K562 (cell line): ENCODE measurements at regions not wholly inside any gene's neighbourhood (a gene's known extent, or its start where the extent isn't known, plus 50 kb on each side); places are given as distances from the start of the nearest gene placed in this dataset.

Source experiments
- BRD4 ChIP-seq: fragments of 200-600 bp; sonication (generic); IDR thresholded peaks from 2 replicates; pipeline ENCODE4 v1.6.1; 2017; ENCODE audit warnings: inconsistent platforms
- CBFA2T3 ChIP-seq: fragments of 450-650 bp; IDR thresholded peaks from 2 replicates; pipeline ENCODE4 v1.6.1; 2017
- CTCF ChIP-seq, 3 experiments: IDR thresholded peaks in 2 of 3; conservative IDR thresholded peaks in 1 of 3; 2 replicates each; pipeline ENCODE4 v1.5.1; 2011 to 2012; ENCODE audit warnings: low read length in 3 of 3, mild to moderate bottlenecking in 3 of 3, control low read depth in 2 of 3, improper control_type of control experiment in 1 of 3, inconsistent platforms in 1 of 3, low read depth in 1 of 3, mixed read lengths in 1 of 3, moderate library complexity in 1 of 3; ENCODE audit not compliant: insufficient read depth in 2 of 3
- FOXM1 ChIP-seq, 2 experiments: fragments of 450-650 bp in 1 of 2; sonication (generic) in 1 of 2; formaldehyde crosslinking in 1 of 2; IDR thresholded peaks; 2 replicates each; pipeline versions ENCODE4 v1.6.1 to v1.9.0; 2017 to 2022; ENCODE audit warnings: low read depth in 2 of 2, mild to moderate bottlenecking in 2 of 2, missing genetic modification reagents in 1 of 2, moderate library complexity in 1 of 2
- GATAD2A ChIP-seq: fragments of 450-650 bp; IDR thresholded peaks from 2 replicates; pipeline ENCODE4 v1.6.1; 2017
- HLTF ChIP-seq: fragments of 450-650 bp; IDR thresholded peaks from 2 replicates; pipeline ENCODE4 v1.6.1; 2016
- JUNB ChIP-seq: fragments of 450-650 bp; formaldehyde crosslinking; conservative IDR thresholded peaks from 2 replicates; pipeline ENCODE4 v1.4.0; 2020; ENCODE audit warnings: mild to moderate bottlenecking
- NR0B1 ChIP-seq: fragments of 450-650 bp; IDR thresholded peaks from one replicate; pipeline ENCODE4 v1.6.1; 2018; ENCODE audit warnings: mild to moderate bottlenecking, moderate library complexity; ENCODE audit not compliant: partially characterized antibody
- PHF20 ChIP-seq: fragments of 450-650 bp; IDR thresholded peaks from 2 replicates; pipeline ENCODE4 v1.6.1; 2018; ENCODE audit not compliant: partially characterized antibody
- SLC30A9 ChIP-seq: fragments of 250-450 bp; sonication (Bioruptor Pico); IDR thresholded peaks from 2 replicates; pipeline ENCODE4 v1.8.0; 2022; ENCODE audit warnings: mild to moderate bottlenecking, moderate library complexity
- ZNF146 ChIP-seq: IDR thresholded peaks from one replicate; pipeline ENCODE4 v1.6.1; 2018; ENCODE audit warnings: missing compliant biosample characterization; ENCODE audit not compliant: unreplicated experiment
- ZNF639 ChIP-seq, 2 experiments: fragments of 200-800 bp in 1 of 2; sonication (Bioruptor generic) in 1 of 2; sonication (generic) in 1 of 2; formaldehyde crosslinking in 1 of 2; IDR thresholded peaks in 1 of 2; conservative IDR thresholded peaks in 1 of 2; 2 replicates each; pipeline versions ENCODE4 v1.5.0 to v1.6.1; 2016 to 2020; ENCODE audit warnings: missing compliant biosample characterization in 1 of 2, missing genetic modification characterization in 1 of 2, missing genetic modification reagents in 1 of 2

- TF ChIP-seq ZNF146 (CRISPR knock-in tag) (no peak), PHF20 (no peak), FOXM1 (IDR thresholded peaks at IDR 0.05; ENCODE audit: low read depth) (no peak), FOXM1 (CRISPR knock-in tag; IDR thresholded peaks at IDR 0.05; ENCODE audit: low read depth) (no peak), SLC30A9 (CRISPR knock-in tag) (no peak), ZNF639 (CRISPR knock-in tag; conservative IDR thresholded peaks at IDR 0.05 in 1 of 2, IDR thresholded peaks at IDR 0.05 in 1 of 2) (no peak), GATAD2A (no peak), JUNB (CRISPR knock-in tag) (no peak), BRD4 (no peak), CBFA2T3 (no peak), CTCF (IDR thresholded peaks at IDR 0.05 in 2 of 3, conservative IDR thresholded peaks at IDR 0.05 in 1 of 3; ENCODE audit: insufficient read depth in 2 of 3, low read depth in 1 of 3, low read length in 3 of 3) (no peak), NR0B1 (no peak), HLTF (no peak)
These were observed 85.4 kb downstream of the ZNF777 start for GRCh38 chr7:149375234-149376008.
